HG03575 (cell line): ENCODE measurements at regions not wholly inside any gene's neighbourhood (a gene's known extent, or its start where the extent isn't known, plus 50 kb on each side); places are given as distances from the start of the nearest gene placed in this dataset.
"Not testable (repeated sequence)": the region's sequence is repeated elsewhere in the genome, so short reads cannot be mapped to it uniquely, and the experiment has no call there.

Experiments
- ATAC-seq: cut with Tn5 transposase; IDR thresholded peaks from one replicate; pipeline ENCODE4 v1.9.1; 2021; ENCODE audit not compliant: unreplicated experiment, insufficient number of reproducible peaks, low FRiP score; ENCODE audit errors: extremely low read depth

GRCh38 chr6:78192057-78192456 is 539.2 kb downstream of the MEI4 start:
- ATAC-seq, result no peak

GRCh38 chr6:78199044-78199443 is 546.2 kb downstream of the MEI4 start:
- no peak for ATAC-seq

GRCh38 chr6:78222226-78222625 is 569.4 kb downstream of the MEI4 start:
- ATAC-seq, result no peak

GRCh38 chr6:78231002-78231401 is 578.2 kb downstream of the MEI4 start:
- no peak for ATAC-seq

GRCh38 chr6:78243519-78243918 is 590.7 kb downstream of the MEI4 start:
- no peak for ATAC-seq

- ATAC-seq, result no peak
These were observed 599.1 kb downstream of the MEI4 start for GRCh38 chr6:78251931-78252330.

GRCh38 chr6:78253618-78254017 is 600.8 kb downstream of the MEI4 start:
- no peak for ATAC-seq

- ATAC-seq, result no peak
These were observed 607.1 kb downstream of the MEI4 start for GRCh38 chr6:78259935-78260334.

- not testable (repeated sequence) for ATAC-seq
These were observed 606.9 kb upstream of the IRAK1BP1 start for GRCh38 chr6:78260427-78260826.

- ATAC-seq, result no peak
These were observed 598.5 kb upstream of the IRAK1BP1 start for GRCh38 chr6:78268591-78269452.

GRCh38 chr6:78300885-78301284 is 566.5 kb upstream of the IRAK1BP1 start:
- no peak for ATAC-seq

- ATAC-seq, result no peak
These were observed 564.9 kb upstream of the IRAK1BP1 start for GRCh38 chr6:78302411-78302810.

- no peak for ATAC-seq
These were observed 559.3 kb upstream of the IRAK1BP1 start for GRCh38 chr6:78308025-78308424.

GRCh38 chr6:78322068-78322845 is 545.1 kb upstream of the IRAK1BP1 start:
- no peak for ATAC-seq

GRCh38 chr6:78324213-78324612 is 543.1 kb upstream of the IRAK1BP1 start:
- no peak for ATAC-seq

- ATAC-seq, result no peak
These were observed 526.6 kb upstream of the IRAK1BP1 start for GRCh38 chr6:78340755-78341154.

- no peak for ATAC-seq
These were observed 521.5 kb upstream of the IRAK1BP1 start for GRCh38 chr6:78345882-78346281.

GRCh38 chr6:78347191-78347916 is 520.0 kb upstream of the IRAK1BP1 start:
- ATAC-seq, result no peak

- ATAC-seq, result no peak
These were observed 514.3 kb upstream of the IRAK1BP1 start for GRCh38 chr6:78353040-78353439.

GRCh38 chr6:78363688-78364087 is 503.7 kb upstream of the IRAK1BP1 start:
- no peak for ATAC-seq
